HG02943 (cell line): ENCODE measurements at regions not wholly inside any gene's neighbourhood (a gene's known extent, or its start where the extent isn't known, plus 50 kb on each side); places are given as distances from the start of the nearest gene placed in this dataset.
"Not testable (repeated sequence)": the region's sequence is repeated elsewhere in the genome, so short reads cannot be mapped to it uniquely, and the experiment has no call there.

ENCODE experiments used
- ATAC-seq: cut with Tn5 transposase; IDR thresholded peaks from one replicate; pipeline ENCODE4 v1.9.1; 2021; ENCODE audit warnings: mild to moderate bottlenecking, low read depth, moderate library complexity; ENCODE audit not compliant: unreplicated experiment

DNA sequence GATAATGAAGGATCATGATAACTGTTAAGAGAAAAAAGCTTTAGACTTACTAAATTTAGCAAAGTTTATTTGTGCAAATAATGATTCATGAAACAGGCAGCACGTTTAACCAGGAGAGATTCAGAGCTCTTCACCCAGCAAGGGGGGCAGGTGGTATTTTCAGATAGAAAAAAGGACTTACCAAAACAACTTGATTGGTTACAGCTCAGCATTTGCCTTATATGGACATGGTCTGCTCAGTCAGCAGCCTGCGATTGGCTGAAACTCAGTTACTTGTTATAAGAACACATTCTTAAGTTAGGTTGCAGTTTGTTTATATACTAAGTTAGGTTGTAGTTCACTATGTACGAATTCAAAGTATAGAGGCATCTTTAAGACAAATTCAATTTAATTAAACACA lies 165.6 kb downstream of the DUSP10 start:
- no peak for ATAC-seq

DNA sequence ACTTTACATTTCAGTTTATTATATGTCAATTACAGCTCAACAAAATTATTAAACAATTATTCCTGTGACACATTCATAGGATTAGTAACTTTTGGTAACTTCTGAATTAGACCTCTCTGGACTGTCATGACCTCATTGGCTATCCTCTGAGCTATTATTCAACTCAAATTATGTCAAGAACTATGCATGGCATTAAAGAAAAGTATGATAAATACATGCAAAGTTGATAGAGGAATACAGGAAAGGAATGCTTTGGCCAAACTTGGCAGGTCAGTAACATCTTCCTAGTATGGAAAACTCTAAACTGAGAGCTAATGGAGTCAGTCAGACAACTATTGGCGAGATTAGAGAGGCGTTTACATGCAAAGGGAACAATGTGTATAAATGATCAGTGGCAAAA lies 158.4 kb downstream of the DUSP10 start:
- ATAC-seq, result no peak

DNA sequence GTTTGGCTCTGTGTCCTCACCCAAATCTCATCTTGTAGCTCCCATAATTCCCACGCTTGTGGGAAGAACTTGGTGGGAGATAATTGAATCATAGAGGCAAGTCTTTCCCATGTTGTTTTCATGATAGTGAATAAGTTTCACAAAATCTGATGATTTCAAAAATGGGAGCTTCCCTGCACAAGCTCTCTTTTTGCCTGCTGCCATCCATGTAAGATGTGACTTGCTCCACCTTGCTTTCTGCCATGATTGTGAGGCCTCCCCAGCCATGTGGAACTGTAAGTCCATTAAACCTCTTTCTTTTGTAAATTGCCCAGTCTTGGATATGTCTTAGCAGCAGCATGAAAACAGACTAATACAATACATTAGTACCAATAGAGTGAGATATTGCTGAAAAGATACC lies 154.9 kb downstream of the DUSP10 start:
- not testable (repeated sequence) for ATAC-seq

DNA sequence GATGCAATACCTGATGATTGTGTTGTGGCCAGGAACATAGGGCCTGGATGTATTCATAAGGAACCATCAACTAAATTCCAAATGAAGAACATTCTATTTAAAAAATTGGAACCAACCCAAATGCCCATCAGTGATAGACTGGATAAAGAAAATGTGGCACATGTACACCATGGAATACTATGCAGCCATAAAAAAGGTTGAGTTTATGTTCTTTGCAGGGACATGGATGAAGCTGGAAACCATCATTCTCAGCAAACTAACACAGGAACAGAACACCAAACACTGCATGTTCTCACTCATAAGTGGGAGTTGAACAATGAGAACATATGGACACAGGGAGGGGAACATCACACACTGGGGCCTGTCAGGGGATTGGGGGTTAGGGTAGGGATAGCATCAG lies 150.6 kb downstream of the DUSP10 start:
- not testable (repeated sequence) for ATAC-seq

DNA sequence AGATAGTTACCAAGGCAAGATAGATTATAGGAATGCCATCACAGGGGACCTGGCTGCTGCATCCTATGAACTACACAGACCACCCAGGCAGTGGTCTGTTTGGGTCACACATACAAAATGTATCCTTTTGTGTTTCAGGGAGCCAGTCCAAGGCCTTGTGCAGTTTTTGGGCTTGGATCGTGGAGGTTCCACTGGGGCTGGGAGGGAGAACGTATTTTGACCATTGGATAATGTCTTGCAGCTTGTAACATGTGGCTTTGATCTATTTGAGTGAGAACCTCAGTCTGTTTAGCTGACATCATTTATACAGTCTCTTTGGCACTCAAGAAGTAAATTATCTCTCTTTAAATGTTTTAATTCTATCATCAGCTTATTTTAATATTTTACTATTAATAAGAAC lies 147.3 kb downstream of the DUSP10 start:
- no peak for ATAC-seq

DNA sequence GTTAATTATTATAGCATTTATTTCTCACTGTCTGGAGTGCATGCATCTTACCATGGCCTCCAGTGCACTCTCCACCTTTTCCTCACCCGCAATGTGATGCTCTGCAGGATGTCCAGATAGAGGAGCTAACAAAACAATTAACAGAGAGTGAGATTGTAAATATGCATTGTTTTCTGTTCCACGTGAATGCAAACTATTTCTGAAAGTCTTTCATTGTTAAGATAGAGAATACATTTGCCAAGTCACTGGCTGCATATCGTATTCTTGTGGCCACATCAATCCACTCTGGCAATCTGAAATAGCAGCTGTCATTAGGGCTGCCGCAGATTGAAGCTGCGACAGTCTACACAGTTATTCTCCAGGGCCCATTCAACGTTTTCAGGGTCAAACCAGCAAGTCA lies 143.8 kb downstream of the DUSP10 start:
- ATAC-seq, result no peak

DNA sequence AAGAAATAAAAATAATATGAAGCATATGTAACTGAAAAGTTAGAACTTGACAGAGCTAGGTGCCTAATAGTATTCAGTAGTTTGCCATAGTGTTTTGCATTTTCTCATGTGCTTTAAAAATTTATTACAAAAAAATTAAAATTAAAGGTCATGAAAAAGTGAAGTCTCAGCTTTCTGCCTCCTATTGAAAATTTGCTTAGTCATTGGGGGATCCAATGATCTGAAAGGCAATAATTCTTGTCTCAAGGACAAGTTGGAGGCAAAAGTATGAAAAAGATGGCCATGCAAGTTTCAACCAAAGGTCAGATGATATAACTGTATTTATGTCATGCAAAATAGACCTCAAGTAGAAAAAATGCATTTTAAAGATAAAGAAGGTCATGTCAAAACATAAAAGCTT lies 140.7 kb downstream of the DUSP10 start:
- ATAC-seq, result no peak

DNA sequence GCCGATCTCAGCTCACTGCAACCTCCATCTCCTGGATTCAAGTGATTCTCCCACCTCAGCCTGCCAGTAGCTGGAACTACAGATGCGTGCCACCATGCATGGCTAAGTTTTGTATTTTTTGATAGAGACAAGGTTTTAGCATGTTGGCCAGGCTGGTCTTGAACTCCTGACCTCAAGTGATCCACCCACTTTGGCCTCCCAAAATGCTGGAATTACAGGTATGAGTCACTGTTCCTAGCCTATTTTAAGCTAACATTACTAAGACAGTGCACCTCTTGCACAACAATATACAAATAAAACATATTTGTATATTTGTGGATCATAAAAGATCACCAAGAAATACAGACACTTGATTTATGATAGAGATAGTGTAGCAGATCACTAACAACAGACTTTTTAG lies 139.1 kb downstream of the DUSP10 start:
- ATAC-seq, result no peak

DNA sequence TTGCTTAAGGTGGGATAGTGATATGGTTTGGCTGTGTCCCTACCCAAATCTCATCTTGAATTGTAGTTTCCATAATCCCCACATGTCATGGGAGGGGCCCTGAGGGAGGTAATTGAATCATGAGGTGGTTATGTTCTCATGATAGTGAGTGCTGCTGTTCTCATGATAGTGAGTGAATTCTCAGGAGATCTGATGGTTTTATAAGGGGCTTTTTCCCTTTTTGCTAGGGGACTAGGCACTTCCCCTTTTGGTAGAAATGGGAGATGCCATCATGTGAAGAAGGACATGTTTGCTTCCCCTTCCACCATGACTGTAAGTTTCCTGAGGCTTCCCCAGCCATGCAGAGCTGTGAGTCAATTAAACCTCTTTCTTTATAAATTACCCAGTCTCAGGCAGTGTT lies 137.5 kb downstream of the DUSP10 start:
- not testable (repeated sequence) for ATAC-seq

DNA sequence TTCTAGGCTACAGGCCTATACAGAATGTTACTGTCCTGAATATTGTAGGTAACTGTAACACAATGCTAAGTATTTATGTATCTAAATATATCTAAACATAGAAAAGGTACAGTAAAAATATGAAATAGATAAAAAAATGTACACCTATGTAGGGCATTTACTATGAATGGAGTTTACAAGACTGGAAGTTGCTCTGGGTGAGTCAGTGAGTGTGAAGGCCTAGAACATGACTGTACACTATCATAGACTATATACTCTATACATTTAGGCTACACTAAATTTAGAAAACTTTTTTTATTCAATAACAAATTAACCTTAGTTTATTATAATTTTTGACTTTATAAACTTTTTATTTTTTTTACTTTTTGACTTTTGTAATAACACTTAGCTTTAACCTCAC lies 136.9 kb downstream of the DUSP10 start:
- ATAC-seq, result no peak

DNA sequence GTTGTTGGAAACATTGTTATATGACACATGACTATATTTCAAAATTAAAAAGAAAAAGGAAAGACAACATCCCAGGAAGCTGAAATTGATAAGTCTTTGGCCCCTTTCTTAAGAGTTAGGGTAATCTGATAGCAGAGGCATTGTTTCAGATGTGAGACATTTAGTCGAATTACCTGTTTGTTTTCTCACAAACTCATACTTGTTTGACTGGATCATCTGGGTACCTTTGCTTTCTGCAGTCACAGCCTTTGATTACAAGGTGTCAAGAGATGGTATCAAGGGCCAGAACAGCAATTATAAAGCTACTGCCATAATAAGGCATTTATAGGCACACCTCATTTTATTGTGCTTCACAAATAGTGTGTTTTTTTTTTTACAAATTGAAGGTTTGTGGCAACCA lies 136.3 kb downstream of the DUSP10 start:
- ATAC-seq, result no peak

DNA sequence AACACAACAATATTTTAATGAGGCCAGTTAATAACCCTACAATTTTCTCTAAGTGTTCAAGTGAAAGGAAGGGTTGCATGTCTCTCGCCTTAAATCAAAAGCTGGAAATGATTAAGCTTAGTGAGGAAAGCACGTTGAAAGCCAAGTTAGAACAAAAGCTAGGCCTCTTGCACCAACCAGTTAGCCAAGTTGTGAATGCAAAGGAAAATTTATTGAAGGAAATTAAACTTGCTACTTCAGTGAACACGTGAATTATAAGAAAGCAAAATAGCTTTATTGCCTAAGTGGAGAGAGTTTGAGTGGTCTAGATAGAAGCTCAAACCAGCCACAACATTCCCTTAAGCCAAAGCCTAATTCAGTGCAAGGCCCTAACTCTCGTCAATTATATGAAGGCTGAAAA lies 135.6 kb downstream of the DUSP10 start:
- no peak for ATAC-seq

DNA sequence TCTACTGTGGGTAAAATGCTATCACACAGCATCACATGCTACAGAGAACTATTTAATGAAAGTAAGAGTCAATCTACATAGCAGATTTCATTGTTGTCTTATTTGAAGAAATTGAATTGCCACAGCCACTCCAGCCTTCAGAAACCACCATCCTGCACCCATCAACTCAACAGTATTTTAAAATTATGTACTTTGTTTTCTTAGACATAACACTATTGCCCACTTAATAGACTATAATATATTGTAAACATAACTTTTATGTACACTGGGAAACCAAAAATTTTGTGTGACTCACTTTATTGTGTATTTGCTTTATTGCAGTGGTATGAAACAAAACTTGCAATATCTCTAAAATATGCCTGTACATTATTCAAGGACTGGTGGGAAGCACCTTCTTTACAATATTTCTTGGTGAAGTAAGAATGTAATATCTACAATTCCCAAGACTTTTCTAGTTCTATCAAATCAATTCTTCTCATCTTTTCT lies 133.0 kb downstream of the DUSP10 start:
- no peak for ATAC-seq

DNA sequence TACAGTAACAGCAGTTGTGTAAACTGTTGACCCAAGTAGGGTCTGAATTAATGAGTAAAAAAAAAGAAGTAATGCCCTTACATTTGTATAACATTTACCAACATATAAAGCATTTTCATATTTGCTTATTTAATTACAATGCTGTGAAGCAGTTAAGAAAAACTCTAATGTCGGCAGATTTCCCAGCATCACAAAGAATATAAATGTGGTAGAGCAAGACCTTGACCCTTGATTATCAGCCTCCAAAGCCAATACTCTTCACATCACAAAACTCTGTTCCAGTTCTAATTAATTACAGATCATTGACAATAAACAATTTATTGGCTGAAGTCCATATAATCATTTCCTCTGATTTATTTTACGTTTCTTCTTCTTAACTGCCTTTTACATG lies 130.2 kb downstream of the DUSP10 start:
- no peak for ATAC-seq

DNA sequence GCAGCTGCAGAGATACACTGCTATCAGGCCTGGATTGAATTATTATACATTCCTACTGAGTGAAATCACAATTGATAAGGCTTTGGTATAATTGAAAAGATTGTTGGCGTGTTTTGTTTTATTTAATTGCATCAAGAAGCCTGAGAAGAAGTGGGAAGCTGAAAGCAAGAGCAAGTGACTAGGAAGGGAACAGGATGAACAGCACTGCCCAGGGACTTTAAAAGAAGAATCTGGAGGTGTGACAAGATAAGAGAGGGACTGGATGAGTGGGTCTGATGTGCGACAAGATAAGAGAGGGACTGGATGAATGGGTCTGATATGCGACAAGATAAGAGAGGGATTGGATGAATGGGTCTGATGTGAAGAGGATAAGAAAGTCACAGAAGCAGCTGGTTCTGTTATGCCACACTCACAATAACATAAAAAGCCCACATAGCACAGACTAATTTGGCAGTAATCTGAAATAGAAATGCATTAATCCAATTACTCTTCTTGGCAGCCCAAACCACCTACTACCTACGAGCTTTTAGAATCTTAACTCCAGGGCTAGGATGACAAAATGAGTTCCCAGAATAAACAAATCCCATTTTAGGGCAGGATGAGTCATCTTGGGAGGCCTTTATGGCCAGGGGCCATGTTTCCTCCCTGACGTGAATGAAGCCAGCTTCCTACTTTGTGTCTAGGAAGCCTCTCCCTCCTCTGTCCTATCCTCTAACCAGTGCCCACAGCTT lies 129.7 kb downstream of the DUSP10 start:
- ATAC-seq, result no peak

DNA sequence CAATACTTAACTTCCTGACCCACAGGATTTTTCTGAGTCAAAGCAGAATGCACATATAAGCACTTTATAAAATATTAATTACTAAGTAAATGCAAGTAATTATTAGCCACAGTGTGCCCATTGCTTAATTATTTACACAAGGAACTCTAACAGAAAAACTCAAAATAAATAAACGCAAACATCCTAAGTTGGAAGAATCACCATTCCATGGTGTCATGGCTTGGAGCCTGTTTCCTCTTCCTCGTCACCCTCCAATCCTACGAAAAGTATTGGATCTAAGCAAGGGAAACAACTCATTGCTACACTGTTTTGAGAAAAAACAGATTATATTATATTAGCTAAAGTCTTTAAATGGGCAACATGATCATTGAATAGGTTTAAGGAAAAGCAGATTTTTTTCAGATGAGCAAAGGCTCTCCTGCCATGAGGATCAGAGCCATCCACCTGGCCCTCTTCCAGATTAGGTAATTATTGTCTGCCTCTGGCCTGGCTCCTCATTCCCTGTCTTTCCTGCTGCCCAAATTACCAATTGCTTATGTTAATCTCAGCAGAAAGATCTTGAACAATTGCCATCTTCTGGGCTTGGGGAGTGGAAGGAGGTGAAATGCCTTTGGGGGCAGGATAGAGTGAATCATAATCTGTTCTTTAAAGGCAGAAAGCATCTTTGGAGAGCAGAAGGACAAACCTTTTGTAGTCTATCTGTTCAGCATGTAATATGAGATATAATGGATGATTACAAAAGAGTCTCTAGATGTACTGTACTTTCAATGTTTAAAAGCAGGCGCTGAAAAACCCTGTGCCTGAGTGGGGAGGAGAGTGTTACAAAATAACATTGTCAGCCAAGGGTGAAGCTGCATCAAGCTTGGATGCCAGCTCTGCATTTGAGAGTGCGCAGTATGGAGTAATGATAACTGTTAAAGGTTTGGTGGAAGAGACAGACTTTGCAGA lies 121.2 kb downstream of the DUSP10 start:
- no peak for ATAC-seq

DNA sequence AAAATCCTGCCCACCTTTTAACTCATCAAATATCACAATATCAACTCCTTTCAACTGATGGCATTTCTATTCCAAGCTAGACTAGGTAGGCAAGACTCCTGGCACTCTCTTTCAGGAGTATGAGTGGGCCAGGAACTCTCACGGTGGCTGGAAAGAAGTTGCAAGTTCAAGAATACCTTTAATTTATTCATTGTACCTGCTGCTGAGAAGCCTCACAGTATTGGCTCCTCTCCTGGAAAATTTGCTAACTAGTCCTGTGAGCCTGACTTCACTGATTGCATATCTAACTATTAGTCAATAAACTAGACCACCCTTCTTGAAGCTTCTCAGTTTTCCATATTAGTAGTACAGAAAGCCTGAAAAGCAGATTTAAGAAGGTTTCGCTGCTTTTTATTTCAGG lies 120.2 kb downstream of the DUSP10 start:
- no peak for ATAC-seq

DNA sequence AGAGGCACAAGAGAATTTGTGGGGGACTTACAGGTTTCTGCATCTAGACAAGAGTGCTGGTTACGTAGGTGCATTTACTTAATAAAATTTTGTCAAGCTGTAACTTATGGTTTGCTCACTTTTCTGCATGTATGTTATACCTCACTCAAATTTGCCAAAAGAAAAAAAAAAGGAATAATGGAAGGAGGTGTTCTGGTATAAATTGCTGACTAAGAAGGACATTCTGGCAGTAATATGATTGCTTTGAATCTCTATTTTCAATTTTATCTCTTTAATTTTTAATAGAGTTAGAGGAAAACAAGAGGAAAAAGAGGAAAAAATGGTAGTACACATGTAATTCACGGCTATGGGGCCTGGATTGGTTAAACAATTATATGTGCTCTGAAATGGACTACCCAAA lies 119.5 kb downstream of the DUSP10 start:
- no peak for ATAC-seq

DNA sequence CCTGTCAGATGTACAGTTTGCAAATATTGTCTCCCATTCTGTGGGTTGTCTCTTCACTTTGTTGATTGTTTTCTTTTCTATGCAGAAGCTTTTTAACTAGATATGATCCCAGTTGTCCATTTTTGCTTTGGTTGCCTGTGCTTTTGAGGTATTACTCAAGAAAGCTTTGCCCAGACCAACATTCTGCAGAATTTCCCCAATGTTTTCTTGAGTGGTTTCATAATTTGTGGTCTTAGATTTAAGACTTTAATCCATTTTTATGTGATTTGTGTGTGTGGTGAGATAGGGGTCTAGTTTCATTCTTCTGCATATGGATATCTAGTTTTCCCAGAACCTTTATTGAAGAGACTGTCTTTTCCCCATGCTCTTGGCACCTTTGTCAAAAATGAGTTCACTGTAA lies 116.9 kb downstream of the DUSP10 start:
- no peak for ATAC-seq

DNA sequence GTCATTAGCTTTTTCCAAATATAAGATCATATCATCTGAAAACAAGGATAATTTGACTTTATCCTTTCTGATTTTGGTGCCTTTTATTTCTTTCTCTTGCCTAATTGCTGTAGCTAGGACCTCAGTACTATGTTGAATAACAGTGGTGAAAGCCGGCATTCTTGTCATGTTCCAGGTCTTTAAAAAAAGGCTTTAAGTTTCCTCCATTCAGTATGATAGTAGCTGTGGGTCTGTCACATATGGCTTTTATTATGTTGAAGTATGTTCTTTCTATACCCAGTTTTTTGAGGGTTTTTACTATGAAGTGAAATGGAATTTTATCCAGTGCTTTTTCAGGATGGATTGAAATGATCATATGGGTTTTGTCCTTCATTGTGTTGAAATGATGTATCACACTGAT lies 115.8 kb downstream of the DUSP10 start:
- no peak for ATAC-seq

DNA sequence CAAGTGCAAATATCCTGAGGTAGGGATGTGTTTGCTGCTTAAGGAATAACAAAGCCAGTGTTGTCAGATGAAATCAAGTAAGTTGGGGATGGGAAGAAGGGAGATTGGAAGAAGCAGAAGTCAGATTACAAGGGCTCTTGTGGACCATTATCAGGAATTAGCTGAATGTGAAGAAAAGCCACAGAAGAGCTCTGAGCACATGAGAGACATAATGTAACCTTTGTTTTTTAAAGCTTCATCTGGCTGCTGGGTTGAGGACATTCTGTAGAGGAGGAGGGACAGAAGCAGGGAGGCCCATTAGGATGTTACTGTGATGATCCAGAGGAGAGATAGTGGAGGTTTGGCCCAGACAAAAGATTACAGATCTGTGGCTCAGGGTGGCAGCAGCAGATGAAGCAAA lies 111.7 kb downstream of the DUSP10 start:
- ATAC-seq, result no peak

DNA sequence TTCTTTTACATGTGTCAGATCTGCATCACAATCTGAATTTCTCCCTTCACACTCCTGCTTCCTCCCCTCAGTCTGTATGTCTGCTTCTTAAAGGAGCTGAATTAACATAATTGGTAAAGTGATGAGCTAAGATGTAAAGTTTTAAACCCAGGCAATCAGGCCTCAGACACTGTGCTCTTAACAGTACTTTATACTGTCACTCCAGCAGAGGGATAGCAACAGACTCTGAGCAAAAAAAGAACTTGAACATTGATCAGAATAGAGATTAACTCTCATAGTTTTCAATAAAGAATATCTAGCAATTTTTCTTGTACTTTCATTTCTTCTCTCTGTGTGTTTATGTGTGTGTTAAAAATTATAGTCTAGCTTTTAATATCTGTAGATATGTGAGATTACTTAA lies 110.3 kb downstream of the DUSP10 start:
- no peak for ATAC-seq
